Mesenchymal stem cell (in vitro differentiated cells and primary cell): ENCODE measurements at regions not wholly inside any gene's neighbourhood (a gene's known extent, or its start where the extent isn't known, plus 50 kb on each side); places are given as distances from the start of the nearest gene placed in this dataset.

Experiments
- DNase-seq: peaks from one replicate; pipeline ENCODE4 v3.0.0-alpha.2; 2013
- H2AFZ ChIP-seq: one replicate; pipeline ENCODE4 v1.6.1; 2013; ENCODE audit warnings: low read depth, mild to moderate bottlenecking, control low read depth, inconsistent platforms, low read length, moderate library complexity
- H2AK5ac ChIP-seq: 2 replicates; pipeline ENCODE4 v1.6.1; 2013; ENCODE audit warnings: low read length, moderate library complexity, mild to moderate bottlenecking, inconsistent platforms; ENCODE audit not compliant: severe bottlenecking
- H2BK120ac ChIP-seq: one replicate; pipeline ENCODE4 v1.6.1; 2013; ENCODE audit warnings: low read depth, mild to moderate bottlenecking, inconsistent platforms, low read length, moderate library complexity
- H2BK12ac ChIP-seq, 2 experiments: one replicate each; pipeline ENCODE4 v1.6.1; 2013; ENCODE audit warnings: inconsistent platforms in 2 of 2, low read length in 2 of 2, mild to moderate bottlenecking in 2 of 2, moderate library complexity in 2 of 2, control low read depth in 1 of 2
- H2BK15ac ChIP-seq: one replicate; pipeline ENCODE4 v1.6.1; 2013; ENCODE audit warnings: mild to moderate bottlenecking, low read depth, inconsistent platforms; ENCODE audit not compliant: poor library complexity, severe bottlenecking
- H2BK5ac ChIP-seq: 2 replicates; pipeline ENCODE4 v1.6.1; 2013; ENCODE audit warnings: low read depth, mild to moderate bottlenecking, low read length, control low read depth, inconsistent platforms; ENCODE audit not compliant: poor library complexity, severe bottlenecking
- H3K14ac ChIP-seq, 2 experiments: one replicate each; pipeline ENCODE4 v1.6.1; 2013; ENCODE audit warnings: inconsistent platforms in 2 of 2, low read length in 2 of 2, control low read depth in 1 of 2, mild to moderate bottlenecking in 1 of 2, moderate library complexity in 1 of 2
- H3K18ac ChIP-seq, 2 experiments: one replicate each; pipeline ENCODE4 v1.6.1; 2013; ENCODE audit warnings: inconsistent platforms in 2 of 2, low read length in 2 of 2, control low read depth in 1 of 2, low read depth in 1 of 2, mild to moderate bottlenecking in 1 of 2
- H3K23ac ChIP-seq, 2 experiments: one replicate each; pipeline ENCODE4 v1.6.1; 2013; ENCODE audit warnings: inconsistent platforms in 2 of 2, low read length in 2 of 2, mild to moderate bottlenecking in 2 of 2, moderate library complexity in 2 of 2, control low read depth in 1 of 2
- H3K27ac ChIP-seq: 2 replicates; pipeline ENCODE4 v1.5.1; 2013; ENCODE audit warnings: mild to moderate bottlenecking, moderate library complexity, low read length, control low read depth, inconsistent platforms; ENCODE audit not compliant: poor library complexity, severe bottlenecking
- H3K27me3 ChIP-seq, 2 experiments: 2 replicates each; pipeline versions ENCODE4 v1.6.1 to v1.7.0; 2013; ENCODE audit warnings: low read length in 2 of 2, mild to moderate bottlenecking in 2 of 2, moderate library complexity in 2 of 2, control low read depth in 1 of 2, inconsistent platforms in 1 of 2; ENCODE audit not compliant: control insufficient read depth in 1 of 2, insufficient read depth in 1 of 2
- H3K36me3 ChIP-seq, 2 experiments: 2 replicates each; pipeline versions ENCODE4 v1.6.1 to v1.7.0; 2013; ENCODE audit warnings: low read length in 2 of 2, control low read depth in 1 of 2, inconsistent platforms in 1 of 2, low read depth in 1 of 2, mild to moderate bottlenecking in 1 of 2; ENCODE audit not compliant: insufficient read depth in 2 of 2, control insufficient read depth in 1 of 2
- H3K4ac ChIP-seq, 2 experiments: one replicate each; pipeline ENCODE4 v1.6.1; 2013; ENCODE audit warnings: inconsistent platforms in 2 of 2, low read length in 2 of 2, mild to moderate bottlenecking in 2 of 2, moderate library complexity in 2 of 2, control low read depth in 1 of 2, low read depth in 1 of 2
- H3K4me1 ChIP-seq: 2 replicates; pipeline ENCODE4 v1.6.1; 2013; ENCODE audit warnings: low read depth, low read length, control low read depth; ENCODE audit not compliant: control insufficient read depth, insufficient read depth
- H3K4me2 ChIP-seq: 2 replicates; pipeline ENCODE4 v1.6.1; 2013; ENCODE audit warnings: low read length, mild to moderate bottlenecking, inconsistent platforms; ENCODE audit not compliant: poor library complexity, severe bottlenecking
- H3K4me3 ChIP-seq, 2 experiments: 2 replicates each; pipeline versions ENCODE4 v1.5.1 to v1.7.0; 2013; ENCODE audit warnings: low read length in 2 of 2, mild to moderate bottlenecking in 2 of 2, control low read depth in 1 of 2, low read depth in 1 of 2; ENCODE audit not compliant: insufficient read depth in 1 of 2
- H3K79me1 ChIP-seq: replicated peaks from 2 replicates; pipeline ENCODE4 v1.6.1; 2013; ENCODE audit warnings: mild to moderate bottlenecking, control low read depth, low read length, inconsistent platforms; ENCODE audit not compliant: poor library complexity, severe bottlenecking
- H3K9ac ChIP-seq: 2 replicates; pipeline ENCODE4 v1.7.0; 2013; ENCODE audit warnings: mild to moderate bottlenecking, low read length, moderate library complexity
- H3K9me3 ChIP-seq: 2 replicates; pipeline ENCODE4 v1.7.0; 2013; ENCODE audit warnings: mild to moderate bottlenecking, low read length; ENCODE audit not compliant: control insufficient read depth
- H4K8ac ChIP-seq: one replicate; pipeline ENCODE4 v1.6.1; 2013; ENCODE audit warnings: inconsistent platforms, mild to moderate bottlenecking, low read length, moderate library complexity
- H4K91ac ChIP-seq: one replicate; pipeline ENCODE4 v1.6.1; 2013; ENCODE audit warnings: mild to moderate bottlenecking, low read length, inconsistent platforms
- WGBS: methylation state at CpG from one replicate; pipeline ENCODE4 v1.1.7; 2013; ENCODE audit warnings: mixed read lengths; 5-methylcytosine and 5-hydroxymethylcytosine counted together

- Histone ChIP-seq H4K8ac (no peak overlapping the region), H3K4me2 (no peak overlapping the region), H2BK12ac (no peak overlapping the region), H3K14ac (no peak overlapping the region), H3K27ac (no peak overlapping the region), H3K9ac (no peak overlapping the region), H3K18ac (no peak overlapping the region), H3K27me3 (no peaks in the 10 kb centered on the region), H3K23ac (no peak overlapping the region), H2BK120ac (no peak overlapping the region), H3K4ac (no peak overlapping the region), H3K4me1 (no peaks in the 10 kb centered on the region), H4K91ac (no peak overlapping the region), H2BK15ac (no peak overlapping the region), H3K36me3 (no peaks in the 10 kb centered on the region), H3K9me3 (peaks cover 16% of the 10 kb centered on the region), H3K79me1 (no peaks in the 10 kb centered on the region), H2AK5ac (no peak overlapping the region), H3K4me3 (peak overlapping the region in 1 of 2 experiments; percentile 7), H2BK5ac (no peak overlapping the region), H2AFZ (no peak overlapping the region)
- no peak for DNase-seq
Observed at GRCh38 chr16:59684911-59685310, 950.8 kb upstream of the GOT2 start.

GRCh38 chr16:59683709-59684108 lies 949.6 kb upstream of the GOT2 start:
- Histone ChIP-seq H3K18ac (no peak overlapping the region), H2AK5ac (no peak overlapping the region), H2BK15ac (no peak overlapping the region), H3K4ac (no peak overlapping the region), H3K4me3 (no peak overlapping the region), H3K14ac (no peak overlapping the region), H3K36me3 (no peaks in the 10 kb centered on the region), H3K23ac (no peak overlapping the region), H4K8ac (no peak overlapping the region), H3K9ac (no peak overlapping the region), H3K4me2 (no peak overlapping the region), H3K4me1 (no peaks in the 10 kb centered on the region), H3K27ac (no peak overlapping the region), H4K91ac (no peak overlapping the region), H3K27me3 (no peaks in the 10 kb centered on the region), H3K9me3 (peaks cover 16% of the 10 kb centered on the region), H2BK12ac (no peak overlapping the region), H2BK5ac (no peak overlapping the region), H2AFZ (no peak overlapping the region), H2BK120ac (no peak overlapping the region), H3K79me1 (no peaks in the 10 kb centered on the region)
- 100% methylated on average over 1 of the region's 1 CpG for WGBS
- DNase-seq: no peak

- H3K79me1 ChIP-seq: no peaks in the 10 kb centered on the region
- H3K27me3 ChIP-seq: no peaks in the 10 kb centered on the region
- H3K36me3 ChIP-seq: no peaks in the 10 kb centered on the region
- H3K27ac ChIP-seq: no peak overlapping the region
- H3K4ac ChIP-seq: no peak overlapping the region
- no peak overlapping the region for H2BK120ac ChIP-seq
- no peak overlapping the region for H4K91ac ChIP-seq
- no peak overlapping the region for H4K8ac ChIP-seq
- no peak overlapping the region for H2BK15ac ChIP-seq
- H2BK5ac ChIP-seq: no peak overlapping the region
- peak overlapping the region in 1 of 2 experiments; percentile 83 for H3K23ac ChIP-seq
- no peak overlapping the region for H3K9ac ChIP-seq
- H3K14ac ChIP-seq: no peak overlapping the region
- H3K4me3 ChIP-seq: no peak overlapping the region
- H2BK12ac ChIP-seq: no peak overlapping the region
- no peak overlapping the region for H2AFZ ChIP-seq
- H3K4me1 ChIP-seq: no peaks in the 10 kb centered on the region
- DNase-seq: no peak
- no peaks in the 10 kb centered on the region for H3K9me3 ChIP-seq
- WGBS: 95% methylated on average over 2 of the region's 2 CpGs
- no peak overlapping the region for H2AK5ac ChIP-seq
- no peak overlapping the region for H3K4me2 ChIP-seq
- no peak overlapping the region for H3K18ac ChIP-seq
Observed at GRCh38 chr16:59665618-59666220, 931.6 kb upstream of the GOT2 start.

- Histone ChIP-seq H3K14ac (no peak overlapping the region), H3K4me2 (no peak overlapping the region), H3K23ac (no peak overlapping the region), H2BK120ac (no peak overlapping the region), H4K8ac (no peak overlapping the region), H2BK12ac (no peak overlapping the region), H2BK5ac (no peak overlapping the region), H2AK5ac (no peak overlapping the region), H3K27ac (no peak overlapping the region), H3K9me3 (no peaks in the 10 kb centered on the region), H3K18ac (no peak overlapping the region), H3K27me3 (no peaks in the 10 kb centered on the region), H2AFZ (no peak overlapping the region), H4K91ac (no peak overlapping the region), H3K4me1 (no peaks in the 10 kb centered on the region), H3K79me1 (no peaks in the 10 kb centered on the region), H3K4ac (no peak overlapping the region), H3K4me3 (no peak overlapping the region), H3K9ac (no peak overlapping the region), H2BK15ac (no peak overlapping the region), H3K36me3 (no peaks in the 10 kb centered on the region)
- WGBS: 90% methylated on average over 3 of the region's 3 CpGs
- no peak for DNase-seq
Observed at GRCh38 chr16:59658572-59658971, 924.5 kb upstream of the GOT2 start.
